ENCODE measurements at regions not wholly inside any gene's neighbourhood (a gene's known extent, or its start where the extent isn't known, plus 50 kb on each side); places are given as distances from the start of the nearest gene placed in this dataset.
A peak's percentile ranks its signal among the peaks of the same experiment; 100 is the strongest.
"Not testable (repeated sequence)": the region's sequence is repeated elsewhere in the genome, so short reads cannot be mapped to it uniquely, and the experiment has no call there.

DNA sequence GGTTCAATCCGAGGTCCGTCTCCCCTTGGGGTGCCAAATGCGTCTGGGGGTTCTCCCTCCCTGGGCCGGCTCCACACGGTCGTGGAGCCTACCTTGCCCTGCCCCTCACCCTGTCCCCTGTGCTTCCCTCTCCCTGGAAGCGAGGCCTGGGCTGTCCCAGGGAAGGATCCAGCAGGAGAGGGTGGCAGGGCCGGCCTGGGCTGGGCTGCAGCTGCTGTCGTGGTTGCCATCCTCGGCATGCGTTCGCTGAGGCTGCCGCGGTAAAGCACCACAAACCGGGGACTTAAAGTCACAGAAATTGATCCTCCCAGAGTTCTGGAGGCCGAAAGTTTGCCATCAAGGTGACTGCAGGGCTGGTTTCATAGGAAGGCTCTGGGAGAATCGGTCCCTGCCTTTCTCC is 123.0 kb upstream of the TMPRSS2 start:
- no peak for DNase-seq

DNA sequence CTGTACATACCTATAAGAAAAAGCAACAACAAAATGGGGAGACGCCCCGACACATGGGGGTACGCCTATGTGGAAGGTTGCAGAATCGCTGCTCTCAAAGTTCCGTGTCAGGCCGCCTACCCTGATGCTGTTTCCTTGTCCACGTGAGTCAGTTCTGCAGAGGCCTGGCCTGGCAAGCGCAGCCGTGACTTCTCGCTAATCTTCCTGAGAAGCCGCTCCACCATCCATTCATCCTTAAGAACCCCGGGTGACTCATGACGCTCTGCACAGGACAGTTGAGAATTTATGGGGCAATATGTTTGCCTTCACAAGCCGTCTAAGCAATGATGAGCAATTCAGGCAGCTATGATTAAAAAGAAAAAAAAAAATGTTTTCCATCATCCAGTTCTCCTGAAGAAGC is 122.3 kb upstream of the TMPRSS2 start:
- DNase-seq = no peak

DNA sequence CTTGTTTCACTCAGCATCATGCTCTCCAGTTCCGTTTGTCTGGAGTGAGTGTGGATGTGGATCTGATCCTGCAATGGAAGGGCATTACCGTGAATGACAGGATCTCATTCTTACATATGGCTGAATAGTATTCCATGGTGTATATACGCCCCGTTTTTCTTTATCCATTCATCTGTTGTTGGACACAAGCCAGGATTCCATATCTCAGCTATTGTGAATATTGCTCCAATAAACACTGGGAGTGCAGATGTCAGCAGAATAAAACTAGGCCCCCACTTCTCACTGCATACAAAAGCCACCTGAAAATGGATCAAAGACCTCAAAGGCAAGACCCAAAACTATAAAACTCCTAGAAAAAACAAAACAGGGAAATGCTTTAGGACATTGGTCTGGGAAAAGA is 120.3 kb upstream of the TMPRSS2 start:
- DNase-seq = no peak

GRCh38 chr21:41627428-41627827 is 119.5 kb upstream of the TMPRSS2 start:
- DNase-seq = no peak

GRCh38 chr21:41626021-41626420 is 118.1 kb upstream of the TMPRSS2 start:
- no peak for DNase-seq

- DNase-seq = no peak
Observed at GRCh38 chr21:41625428-41625827, 117.5 kb upstream of the TMPRSS2 start.

DNA sequence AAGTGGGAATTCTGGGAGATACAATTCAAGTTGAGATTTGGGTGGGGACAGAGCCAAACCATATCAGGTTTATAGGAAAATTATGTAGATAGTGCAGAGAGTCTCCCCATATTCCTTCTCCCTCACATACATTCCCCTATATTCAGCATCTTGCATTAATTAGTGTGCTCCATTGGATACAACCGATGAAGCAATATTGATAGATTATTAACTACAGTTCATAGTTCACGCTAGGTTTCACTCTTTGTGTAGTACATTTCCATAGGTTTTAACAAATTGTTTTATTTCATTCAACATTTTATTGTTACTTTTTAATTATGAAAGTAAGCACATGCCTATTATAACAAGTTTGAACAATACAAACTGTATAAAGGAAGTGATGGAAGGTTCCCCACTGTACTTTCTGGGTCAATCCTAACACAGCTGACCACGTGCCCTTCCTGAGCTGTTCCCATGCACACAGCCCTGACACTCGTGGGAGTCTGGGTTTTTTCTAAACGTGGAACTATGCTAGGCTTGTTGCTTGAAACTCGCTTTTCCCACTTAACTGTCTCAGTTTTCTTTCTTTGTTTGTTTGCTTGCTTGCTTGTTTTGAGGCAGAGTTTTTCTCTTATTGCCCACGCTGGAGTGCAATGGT is 116.8 kb upstream of the TMPRSS2 start:
- DNase-seq = no peak

DNA sequence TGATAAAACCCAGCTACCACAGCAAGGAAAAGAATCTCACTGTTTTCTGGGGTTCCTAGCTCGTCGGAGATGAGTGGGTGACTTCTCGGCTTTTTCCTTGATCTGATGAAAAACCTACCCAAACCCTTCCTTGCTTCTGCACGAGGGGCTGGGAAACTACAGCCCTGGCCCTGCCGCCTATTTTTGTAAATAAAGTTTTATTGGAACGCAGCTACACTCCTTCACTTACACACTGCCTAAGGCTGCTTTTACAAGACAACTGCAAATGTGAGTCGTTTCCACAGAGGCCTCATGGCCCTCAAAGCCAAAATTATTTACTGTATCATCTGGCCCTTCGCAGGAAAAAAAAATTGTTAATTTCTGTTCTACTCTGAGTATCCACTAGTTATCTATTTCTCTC is 116.0 kb upstream of the TMPRSS2 start:
- DNase-seq = no peak

DNA sequence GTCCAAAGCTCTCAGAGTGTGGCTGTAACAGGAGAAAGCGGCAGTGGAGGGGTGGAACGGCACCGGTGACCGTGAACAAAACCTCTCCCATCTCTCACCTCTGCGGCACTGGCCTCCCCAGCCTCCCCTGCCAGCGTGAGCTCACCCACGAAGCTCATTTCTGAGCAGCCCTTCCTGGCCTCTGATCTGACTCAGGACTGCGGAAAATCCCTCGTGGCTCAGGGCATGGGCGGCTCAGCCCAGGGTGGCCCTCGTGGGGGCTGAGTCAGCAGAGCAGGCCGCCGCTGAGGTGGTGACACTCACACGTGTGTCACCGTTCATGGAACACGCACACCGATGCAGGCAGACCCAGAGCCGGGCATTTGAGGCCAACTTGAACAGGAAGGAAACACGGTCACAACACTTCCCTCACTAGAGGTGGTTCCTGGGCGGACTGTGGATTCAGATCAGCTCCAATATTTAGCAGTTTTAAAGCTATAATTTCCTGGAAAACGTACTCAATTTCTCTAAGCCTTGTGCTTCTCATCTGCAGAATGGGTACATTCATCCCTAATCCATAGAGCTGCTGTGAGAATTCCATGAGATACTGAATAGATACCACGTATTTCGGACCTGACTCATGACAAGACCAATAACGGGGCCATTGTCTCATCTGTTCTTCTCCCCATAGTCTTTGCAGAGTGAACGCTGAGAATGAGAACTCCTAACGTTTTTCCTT is 115.0 kb upstream of the TMPRSS2 start:
- DNase-seq = peak; percentile 39 to 46

DNA sequence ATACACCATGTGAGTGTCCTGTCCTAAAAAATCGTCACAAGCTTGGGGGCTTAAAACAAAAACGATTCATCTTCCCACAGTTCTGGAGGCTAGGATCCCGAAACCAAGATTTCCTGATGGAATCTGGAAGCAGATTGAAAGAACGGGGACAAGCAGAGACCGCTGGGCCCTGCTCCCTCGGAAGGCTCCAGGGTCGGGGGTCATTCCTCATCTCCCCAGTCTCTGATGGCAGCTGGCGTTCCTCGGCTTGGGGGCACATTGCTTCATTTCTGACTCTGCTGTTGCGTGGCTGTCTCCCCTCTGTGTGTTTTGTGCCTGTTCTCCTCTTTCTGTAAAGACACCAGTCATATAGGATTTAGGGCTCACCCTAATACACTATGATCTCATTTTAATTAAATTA is 114.2 kb upstream of the TMPRSS2 start:
- no peak for DNase-seq

DNA sequence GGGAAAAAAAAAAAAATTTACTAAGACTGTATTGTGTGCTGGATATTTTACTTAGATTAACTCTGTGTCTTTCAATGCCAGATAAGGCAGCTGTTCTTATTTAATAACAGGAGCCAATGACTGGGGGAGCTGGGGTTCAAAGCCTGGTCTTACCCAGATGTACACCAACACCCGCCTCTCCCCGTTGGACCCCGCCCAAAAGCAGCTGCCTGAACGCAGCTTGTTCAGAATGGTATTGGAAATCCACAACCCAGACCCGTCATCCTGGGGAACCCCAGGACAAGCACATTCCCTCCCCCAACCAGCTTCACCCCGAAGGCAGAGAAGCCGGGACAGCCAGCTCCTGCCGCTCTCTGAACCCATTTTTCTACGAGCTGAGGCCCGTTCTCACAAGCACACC is 113.6 kb upstream of the TMPRSS2 start:
- no peak for DNase-seq

GRCh38 chr21:41620982-41621381 is 113.0 kb upstream of the TMPRSS2 start:
- DNase-seq = no peak

DNA sequence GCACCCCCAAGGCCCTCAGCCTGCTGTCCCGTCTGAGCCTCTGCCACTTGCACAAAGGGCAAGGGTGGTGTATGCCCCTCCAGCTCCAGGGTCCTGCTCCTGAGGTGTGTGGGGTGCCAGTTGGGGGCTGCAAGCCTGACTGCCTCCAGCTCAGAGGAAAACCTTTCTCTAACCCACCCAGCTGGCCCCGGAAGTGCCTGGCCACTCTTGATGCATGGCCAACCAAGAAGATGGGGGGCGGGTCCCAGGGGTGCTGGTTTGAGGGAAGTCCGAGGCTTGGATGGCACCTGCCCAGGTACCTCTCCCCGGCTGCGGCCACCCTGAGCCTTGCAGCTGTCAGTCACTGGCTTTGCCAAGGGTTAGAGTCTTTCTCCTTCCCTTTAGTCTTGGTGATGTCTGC is 112.6 kb upstream of the TMPRSS2 start:
- DNase-seq = no peak

DNA sequence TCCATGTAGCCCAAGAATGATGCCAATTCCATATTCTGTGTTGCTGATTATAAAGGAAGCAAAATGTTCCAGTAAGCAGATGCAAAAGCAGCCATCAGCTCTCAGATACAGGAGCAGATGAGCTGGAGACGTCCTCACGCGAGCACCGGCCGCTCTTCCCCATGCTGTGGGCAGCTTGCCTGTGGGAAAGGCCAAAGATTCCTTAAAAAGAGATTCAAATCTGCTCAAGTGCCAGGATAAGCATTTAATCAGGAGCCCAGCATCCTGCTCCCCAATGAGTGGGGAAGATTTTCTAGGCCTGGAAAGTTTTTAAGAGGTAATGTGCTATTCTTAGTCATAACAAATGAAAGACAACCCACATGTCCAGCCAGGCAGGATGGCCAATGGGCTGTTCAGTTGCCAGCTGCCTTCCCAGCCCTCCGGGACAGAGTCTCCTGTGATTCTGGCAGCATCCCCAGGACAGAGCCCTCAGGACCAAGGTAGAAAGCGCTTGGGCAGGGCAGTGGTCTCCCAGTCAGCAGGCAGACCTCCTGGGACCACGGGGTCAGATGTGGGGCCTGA is 108.2 kb upstream of the TMPRSS2 start:
- no peak for DNase-seq

DNA sequence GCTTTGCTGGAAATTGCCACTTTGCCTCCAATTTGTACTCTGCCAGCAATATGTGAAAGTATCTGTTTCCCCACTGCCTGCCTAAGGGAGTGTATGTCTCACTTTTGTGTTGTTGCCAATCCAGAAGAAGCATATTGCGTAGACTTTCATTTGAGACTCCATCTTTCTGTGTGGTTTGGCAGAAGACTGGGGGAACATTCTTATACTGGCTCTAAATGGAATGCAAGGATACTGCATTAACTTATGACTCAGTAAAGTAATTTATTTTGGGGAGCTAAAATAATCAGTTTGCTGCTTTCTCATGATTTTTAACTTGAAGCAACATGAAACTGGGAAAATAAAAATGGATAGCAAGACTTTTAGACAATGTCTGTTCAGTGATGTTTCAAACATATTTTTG is 107.7 kb upstream of the TMPRSS2 start:
- no peak for DNase-seq

- DNase-seq = no peak
Observed at GRCh38 chr21:41614511-41614910, 106.6 kb upstream of the TMPRSS2 start.

DNA sequence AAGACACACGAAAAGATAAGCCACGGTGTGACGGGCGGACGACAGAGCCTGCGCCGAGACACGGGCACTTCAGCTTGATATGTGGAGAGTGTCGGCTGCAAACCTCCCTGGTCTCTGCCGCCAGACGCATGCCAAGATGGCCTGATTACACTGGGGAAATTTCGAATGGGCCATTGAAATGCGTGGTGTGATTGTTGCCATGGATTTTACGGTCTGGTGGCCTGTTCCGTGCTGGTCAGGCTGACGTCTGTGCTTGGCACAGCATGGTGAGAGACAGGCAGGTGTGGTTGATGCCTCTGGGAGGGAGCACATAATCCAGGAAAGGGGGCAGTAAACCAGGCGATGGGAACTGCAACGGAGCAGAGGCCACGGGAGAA is 105.6 kb upstream of the TMPRSS2 start:
- no peak for DNase-seq

DNA sequence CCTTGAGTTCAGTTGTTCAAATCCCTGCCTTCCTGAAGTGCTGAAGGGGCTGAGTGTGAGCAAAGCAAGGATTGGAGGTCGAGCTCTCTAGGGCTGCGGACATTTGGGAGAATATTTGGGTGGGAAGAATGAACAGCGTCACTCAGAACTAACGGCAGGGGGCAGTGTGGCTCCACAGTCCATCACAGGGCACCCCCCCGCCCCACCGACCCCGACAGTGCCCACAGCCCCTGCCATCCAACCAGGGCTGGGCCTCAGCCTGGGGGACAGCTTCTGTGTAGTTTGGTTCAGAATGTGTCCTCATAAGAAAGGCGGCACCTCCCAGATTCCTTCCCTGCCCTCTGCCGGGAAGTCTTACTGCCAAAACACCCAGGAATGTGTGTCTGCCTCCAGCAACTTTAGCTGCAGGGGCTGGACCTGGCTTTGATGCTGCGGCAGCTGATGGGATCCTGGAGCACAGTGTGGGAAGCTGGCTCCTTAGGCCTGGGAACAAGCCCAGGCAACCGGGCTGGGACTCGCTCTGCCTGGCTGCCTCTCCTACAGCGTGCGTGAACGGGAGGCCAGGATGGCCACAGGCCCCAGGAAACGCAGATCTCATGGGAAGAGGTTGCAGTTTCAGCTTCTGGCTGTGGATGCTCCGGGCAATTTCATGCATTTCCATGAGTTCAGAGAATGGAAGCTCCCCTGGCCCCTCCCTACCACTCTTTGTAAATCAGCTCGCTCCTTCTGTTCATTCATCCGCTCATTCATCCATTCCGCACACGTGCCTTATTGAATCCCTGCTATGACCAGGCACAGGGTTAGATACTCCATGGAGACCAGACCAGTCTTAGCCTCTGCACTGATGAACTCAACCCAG is 104.9 kb upstream of the TMPRSS2 start:
- peak; percentile 31 to 41 for DNase-seq

GRCh38 chr21:41611966-41612606 is 104.1 kb upstream of the TMPRSS2 start:
- DNase-seq = peak in 1 of 2 experiments; percentile 11

DNA sequence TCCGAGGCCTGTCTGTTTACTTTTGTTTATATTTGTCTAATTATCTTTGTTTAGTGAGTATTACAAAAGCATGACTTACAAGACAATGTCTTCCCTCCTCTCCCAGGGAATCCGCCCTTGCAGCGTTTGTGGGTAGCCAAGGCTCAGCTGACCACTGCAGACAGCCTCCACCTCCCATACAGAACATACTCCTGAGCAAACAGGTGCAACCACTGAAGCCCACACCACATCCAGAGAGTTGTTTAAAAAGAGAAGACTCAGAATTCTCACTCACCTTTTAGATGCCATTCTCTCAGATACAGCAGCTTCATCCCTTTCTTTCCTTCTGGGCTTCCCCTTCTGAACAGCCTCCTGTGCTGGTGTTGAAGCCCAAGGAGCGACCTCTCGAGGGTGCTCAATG is 103.5 kb upstream of the TMPRSS2 start:
- no peak for DNase-seq

- DNase-seq = not testable (repeated sequence)
Observed at GRCh38 chr21:41610840-41611115, 102.8 kb upstream of the TMPRSS2 start.

DNA sequence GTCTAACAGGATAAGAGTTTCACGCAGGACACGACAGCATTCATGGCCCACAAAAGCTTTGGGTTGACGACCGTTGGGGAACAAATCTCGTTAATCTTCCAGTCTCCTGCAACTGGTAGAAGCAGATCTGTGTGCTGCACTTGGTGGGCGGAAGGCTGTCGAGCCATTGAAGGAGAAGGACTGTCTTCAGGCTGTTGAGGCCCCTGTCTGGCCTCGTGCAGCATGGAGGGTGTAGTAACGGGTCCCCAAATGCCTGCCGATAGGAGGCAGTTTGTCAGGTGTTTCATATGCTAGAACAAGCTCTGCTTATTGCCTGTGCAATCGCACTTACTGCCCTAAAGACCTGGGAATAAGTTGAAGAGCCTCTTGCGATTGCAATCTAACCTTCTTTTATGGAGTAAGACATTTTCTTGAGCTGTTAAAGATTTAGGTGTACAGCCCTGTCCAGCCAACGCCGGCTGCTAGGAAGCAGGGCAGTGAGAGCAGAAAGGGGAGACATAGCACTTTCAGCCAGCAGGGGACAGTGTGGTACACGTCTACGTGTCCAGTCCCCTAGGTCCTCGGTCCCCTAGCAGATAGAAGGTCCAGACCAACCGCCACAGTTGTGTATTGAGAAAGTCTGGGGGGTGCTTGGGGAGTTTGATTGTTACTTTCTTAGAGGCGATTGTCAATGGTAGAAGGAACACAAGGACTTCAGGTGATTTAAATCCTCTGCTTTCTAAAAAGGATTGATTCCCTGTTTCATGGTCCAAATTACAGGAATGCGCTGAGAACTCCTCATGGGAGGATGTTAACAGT is 102.3 kb upstream of the TMPRSS2 start:
- peak; percentile 38 to 55 for DNase-seq

- no peak for DNase-seq
Observed at GRCh38 chr21:41606706-41607105, 98.7 kb upstream of the TMPRSS2 start.

Measured in activated CD4-positive, alpha-beta T cell treated with anti-CD3 and anti-CD28 coated beads, Interleukin-2, amount 50 U/mL, for 48 hours (primary cell).